ENCODE measurements at regions not wholly inside any gene's neighbourhood (a gene's known extent, or its start where the extent isn't known, plus 50 kb on each side); places are given as distances from the start of the nearest gene placed in this dataset.
"Not testable (repeated sequence)": the region's sequence is repeated elsewhere in the genome, so short reads cannot be mapped to it uniquely, and the experiment has no call there.

DNA sequence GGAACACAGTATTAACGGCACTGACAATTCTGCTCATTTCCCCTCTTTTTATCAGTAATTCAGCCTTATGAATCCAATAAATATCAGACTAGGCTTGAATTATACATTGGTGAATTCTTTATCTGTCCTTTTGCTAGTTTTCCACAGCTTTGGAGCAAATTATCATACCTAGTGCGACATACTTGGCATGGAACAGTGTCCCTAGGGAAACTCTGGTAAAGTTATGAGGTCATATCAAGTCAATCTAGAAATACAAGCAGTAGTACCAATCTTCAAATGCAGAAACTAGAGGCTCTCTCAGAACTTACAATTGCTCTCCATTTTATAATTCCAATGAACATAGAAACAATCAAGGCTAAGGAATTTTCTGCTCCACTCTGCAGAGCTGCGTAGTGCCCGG, 449.3 kb upstream of the NPVF start:
- ChIA-PET CTCF (no interaction called here), POLR2A (no interaction called here)

DNA sequence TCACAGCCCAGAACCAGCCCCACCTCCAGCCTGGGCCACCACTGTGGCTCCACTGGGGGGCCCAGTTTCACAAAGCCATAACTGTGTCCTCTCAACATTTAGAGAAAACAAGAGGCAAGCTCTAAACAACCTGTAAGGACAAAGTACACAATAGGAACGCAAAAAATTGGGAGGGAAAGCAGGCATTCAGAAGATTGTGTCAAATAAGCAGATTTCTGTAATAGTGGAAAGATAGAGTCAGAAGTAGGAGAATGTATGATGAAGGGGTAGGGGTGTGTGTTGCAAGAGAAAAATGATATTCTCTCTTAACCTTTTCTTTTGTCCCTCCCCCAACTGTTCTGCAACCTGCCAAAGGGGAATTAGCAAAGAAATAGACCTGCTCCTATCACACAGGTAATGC, 449.9 kb upstream of the NPVF start:
- POLR2A ChIA-PET, result no interaction called here
- CTCF ChIA-PET, result no interaction called here

DNA sequence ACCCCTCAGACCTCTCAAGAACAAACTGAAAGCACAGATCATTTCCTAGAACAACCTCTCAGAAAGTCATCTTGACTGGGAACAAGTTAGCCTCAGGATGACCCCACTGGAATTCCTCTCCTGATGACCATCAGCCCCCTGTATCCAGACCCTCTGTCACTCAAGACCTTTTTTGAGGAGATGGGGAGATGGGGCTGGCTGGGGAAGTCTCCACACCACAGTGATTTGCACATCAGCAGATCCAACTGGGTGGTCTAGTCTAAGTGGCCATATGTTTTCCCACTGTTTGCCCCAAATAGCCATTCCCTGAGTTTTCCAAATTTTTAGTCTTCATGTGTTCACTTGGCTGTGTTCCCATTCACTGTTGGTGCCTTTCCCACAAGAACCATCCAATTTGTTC, 452.4 kb upstream of the NPVF start:
- POLR2A ChIA-PET, result no interaction called here
- CTCF ChIA-PET, result no interaction called here

DNA sequence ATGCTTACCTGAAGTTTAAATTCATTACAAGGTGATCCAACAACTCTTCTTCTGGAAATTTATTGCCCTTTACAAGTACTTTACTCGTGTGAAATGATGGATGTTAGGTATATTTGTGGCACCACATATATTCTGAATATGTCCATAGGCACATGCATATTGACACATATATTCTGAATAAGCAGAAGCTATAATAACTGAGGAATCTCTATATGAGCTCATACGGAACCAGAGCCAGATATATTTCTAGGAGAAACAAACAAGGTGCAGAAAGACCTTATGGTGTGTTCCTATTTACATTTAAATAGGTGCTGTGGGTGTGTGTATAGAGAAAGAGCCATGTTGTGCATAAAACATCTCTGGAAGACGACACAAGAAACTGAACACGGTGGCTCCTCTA, 456.1 kb upstream of the NPVF start:
- CTCF ChIA-PET, result no interaction called here
- POLR2A ChIA-PET, result no interaction called here

DNA sequence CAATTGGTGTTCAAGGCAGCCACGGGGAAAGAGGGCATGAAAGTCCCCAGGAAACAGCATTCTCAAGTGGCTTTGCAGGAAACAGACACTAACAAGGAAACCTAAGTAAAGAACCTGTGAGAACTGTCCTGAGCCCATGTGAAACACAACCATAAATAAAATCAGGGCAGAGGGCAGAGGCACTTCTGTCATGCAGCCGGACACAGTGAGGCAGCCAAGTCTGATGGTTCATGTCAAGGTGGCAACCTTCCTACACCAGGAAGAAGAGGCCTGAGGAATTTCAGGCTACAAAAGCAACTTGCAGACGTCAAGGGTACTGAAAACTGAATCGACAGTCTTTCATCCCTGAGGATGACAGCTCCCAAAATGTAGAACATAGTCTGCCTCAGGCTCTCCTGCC, 458.2 kb upstream of the NPVF start:
- ChIA-PET POLR2A (no interaction called here), CTCF (no interaction called here)

DNA sequence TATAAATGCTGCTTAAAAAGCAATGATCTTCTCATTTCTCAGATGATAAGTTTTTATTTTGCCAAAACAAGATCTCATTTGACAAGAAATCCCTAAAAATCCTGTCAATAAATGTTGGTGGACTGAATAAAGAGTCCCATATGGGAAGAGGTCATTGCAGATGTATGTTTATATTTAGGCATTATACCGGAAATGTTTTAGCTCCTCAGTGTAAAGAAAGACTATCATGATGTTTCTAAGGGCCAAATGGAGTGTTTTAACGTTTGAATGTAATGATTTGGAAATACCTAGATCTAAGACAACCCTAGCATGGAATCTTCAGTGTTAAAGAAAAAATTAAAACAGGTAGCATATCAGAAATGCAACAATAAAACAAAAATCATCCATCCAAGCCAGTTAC, 457.8 kb upstream of the NFE2L3 start:
- CTCF ChIA-PET, result no interaction called here
- POLR2A ChIA-PET, result no interaction called here

DNA sequence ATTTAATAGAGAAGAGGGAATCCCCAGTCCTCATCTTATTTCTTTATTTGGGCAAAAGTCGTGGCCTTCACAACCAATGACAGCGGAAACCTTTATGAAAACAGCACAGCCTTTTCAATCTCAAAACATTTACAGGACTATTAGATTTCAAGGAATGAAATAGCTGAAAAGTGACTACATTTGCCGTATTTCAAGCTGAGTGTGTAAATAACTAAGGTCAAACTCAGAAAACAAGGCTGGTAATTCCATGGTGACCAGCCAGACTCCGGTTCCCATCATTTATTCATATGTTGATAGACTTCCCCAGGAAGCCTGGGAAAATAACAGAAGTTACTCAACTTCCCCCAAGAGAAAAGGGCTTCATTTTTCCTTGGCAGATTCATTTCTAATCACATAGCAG, 457.3 kb upstream of the NFE2L3 start:
- CTCF ChIA-PET, result no interaction called here
- POLR2A ChIA-PET, result no interaction called here

DNA sequence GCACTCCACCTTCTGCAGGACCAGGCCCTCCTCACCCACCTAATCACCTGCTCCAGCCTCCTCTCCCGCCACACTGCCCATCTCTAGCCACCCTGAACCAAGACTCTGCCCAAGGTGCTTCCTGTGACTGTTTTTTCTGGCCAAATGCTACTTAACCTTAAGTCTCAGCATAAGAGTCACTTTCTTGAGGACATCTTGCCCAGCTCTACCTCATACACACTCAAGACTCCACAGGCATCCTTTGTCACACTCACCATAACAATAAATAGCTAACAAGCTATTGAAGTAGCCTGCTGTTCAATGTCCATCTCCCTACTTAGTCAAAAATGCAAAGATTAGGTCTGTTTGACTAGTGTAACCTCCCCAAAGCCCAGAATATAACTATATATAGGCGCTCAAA, 455.4 kb upstream of the NFE2L3 start:
- POLR2A ChIA-PET, result no interaction called here
- CTCF ChIA-PET, result no interaction called here

DNA sequence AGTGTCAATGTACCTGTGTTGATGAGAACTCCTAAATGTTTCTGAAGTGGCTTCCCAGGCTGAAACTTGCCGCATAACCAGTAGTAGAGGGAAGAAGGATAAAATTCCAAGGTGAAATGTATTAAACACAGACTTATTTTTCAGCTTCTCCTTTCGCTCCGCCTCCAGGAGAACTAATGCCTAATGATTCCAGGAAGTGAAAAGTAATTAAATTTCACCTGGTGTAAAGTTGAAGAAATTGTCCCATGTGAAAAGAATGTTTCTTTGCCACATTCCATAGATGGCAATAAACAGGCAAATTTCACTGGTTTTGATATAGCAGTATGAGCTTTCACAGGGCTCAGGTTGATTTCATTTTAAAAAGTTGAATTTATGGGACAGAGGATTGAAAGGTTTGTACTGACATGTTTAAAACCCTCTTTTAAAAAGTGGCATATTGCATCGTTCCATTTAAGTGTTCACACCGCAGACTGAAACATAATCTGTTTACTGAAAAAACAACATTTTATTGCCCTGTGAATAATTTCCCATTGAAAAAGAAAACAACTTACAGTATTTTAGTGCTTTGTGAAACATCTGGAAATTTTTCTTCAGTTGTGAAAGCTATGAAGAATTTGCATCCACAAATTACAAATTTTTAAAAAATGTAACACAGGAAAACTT, 453.4 kb upstream of the NFE2L3 start:
- ChIA-PET POLR2A (no interaction called here), CTCF (no interaction called here)

DNA sequence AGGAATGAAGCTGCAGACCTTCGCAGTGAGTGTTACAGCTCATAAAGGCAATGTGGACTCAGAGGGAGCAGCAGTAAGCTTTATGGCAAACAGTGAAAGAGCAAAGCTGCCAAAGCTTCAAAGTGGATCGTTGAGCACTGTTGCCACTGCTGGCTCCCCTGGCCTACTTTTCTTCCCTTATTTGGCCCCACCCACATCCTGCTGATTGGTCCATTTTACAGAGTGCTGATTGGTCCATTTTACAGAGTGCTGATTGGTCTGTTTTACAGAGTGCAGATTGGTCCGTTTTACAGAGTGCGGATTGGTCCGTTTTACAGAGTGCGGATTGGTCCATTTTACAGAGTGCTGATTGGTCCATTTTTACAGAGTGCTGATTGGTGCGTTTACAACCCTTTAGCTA, 451.9 kb upstream of the NFE2L3 start:
- CTCF ChIA-PET, POLR2A ChIA-PET: not testable (repeated sequence)

DNA sequence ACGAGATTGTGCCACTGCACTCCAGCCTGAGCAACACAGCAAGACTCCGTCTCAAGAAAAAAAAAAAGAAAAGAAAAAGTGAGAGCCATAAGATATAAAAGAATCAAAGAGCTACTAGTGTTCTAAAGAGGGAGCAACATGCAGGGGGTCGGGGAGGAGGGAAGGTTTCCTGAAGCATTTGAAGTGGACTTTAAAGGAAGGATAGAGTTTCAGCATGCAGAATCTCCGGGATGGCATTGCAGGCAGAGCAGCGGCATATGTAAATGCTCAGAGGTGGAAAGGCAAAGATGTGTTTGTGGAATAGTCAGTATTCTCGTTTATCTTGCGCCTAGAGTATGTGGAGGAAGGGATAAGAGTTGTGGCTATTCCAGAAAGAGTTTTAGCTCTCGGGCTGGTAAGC, 447.6 kb upstream of the NFE2L3 start:
- CTCF ChIA-PET, result no interaction called here
- POLR2A ChIA-PET, result no interaction called here

DNA sequence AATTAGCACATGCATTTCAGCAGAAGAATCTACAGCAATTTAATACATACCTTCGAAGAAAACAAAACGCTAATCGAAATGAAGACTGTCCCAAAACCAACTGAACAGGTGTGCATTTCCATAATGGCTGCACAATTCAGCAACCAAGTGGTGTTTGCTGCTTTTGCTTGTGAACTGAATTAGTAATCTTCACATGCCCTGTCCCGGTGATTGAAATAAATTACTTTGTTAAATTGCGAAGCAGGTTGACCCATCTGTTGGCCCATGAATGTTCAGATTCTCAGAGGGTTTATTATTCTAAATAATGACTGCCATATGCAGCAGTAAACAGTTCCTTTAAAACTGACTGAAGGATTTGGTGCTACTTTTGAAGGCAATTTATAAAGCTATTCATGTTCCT, 445.2 kb upstream of the NFE2L3 start:
- CTCF ChIA-PET, result no interaction called here
- POLR2A ChIA-PET, result no interaction called here

DNA sequence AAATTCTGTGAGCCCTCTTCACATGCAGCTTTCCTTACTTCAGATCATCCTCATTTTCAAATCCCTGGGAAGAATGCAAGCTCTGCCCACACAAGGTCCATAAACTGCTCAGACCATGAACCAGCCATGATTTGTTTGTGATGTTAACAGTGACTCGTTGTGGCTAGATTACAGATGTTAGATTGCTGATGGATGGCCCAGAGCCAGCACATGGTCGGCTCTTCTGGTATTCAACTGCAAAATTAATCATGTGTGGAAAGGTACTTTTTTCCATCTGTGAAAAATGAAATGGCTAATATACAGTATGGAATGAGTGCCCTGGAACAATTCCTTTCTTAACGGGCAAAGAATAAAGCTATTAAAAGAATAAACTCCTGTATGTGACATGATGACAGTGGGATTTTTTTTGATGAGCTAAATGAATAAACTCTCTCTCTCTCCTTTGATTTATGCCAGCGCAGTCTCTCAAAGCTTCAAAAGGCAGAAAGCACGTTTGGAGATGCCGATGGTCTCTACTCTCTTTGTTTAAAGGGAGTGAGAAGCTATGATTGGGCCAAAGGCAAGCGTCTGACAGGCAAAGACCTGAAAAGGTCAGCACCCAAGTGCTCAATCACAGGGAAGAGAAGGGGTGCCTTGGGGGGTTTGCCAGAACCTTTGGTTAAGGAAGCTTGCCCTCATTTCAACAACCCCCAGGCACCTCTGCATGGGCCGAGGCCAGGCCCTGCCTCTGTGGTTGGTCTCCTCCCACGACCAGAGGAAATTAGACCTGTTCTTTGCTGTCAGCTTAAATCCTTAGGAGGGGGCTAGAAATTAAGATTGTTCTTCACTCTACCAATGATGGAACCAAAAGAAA, 444.0 kb upstream of the NFE2L3 start:
- POLR2A ChIA-PET, result no interaction called here
- CTCF ChIA-PET, result no interaction called here

DNA sequence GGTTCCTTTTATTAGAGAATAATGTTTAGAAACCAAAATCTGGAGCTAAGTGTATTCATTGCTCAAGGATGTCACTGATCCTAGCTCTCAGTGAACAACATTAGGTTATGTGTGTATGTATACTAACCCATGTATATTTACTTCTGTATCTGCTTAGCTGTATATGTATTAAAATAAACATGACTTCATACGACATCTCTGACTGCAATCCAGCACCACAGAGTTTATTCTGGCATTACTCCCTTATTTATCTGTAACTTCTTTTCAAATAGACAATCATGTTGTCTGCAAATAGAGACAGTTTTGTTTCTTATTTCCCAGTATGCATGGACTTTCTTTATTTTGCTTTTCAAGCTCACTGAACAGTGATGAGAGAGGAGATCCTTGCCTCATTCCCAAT, 441.0 kb upstream of the NFE2L3 start:
- POLR2A ChIA-PET, result no interaction called here
- CTCF ChIA-PET, result no interaction called here

DNA sequence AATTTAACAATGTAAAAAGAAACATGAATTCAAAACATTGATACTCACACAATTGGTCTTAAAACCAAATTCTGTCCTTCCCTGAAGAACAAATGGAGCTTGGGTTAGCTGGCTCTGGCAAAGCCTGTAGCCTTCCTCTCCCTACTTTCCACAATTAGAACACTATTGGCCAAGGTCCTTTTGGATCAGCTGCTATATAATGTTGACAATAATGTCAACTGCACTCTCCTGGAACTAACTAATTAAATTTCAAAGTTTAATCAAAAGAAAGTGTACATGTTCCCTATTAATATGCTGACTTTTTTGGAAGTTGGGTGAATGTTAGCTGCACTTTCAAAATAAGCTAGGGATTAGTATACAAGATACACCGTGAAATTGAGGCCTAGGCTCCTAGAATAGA, 440.1 kb upstream of the NFE2L3 start:
- ChIA-PET POLR2A (no interaction called here), CTCF (no interaction called here)

DNA sequence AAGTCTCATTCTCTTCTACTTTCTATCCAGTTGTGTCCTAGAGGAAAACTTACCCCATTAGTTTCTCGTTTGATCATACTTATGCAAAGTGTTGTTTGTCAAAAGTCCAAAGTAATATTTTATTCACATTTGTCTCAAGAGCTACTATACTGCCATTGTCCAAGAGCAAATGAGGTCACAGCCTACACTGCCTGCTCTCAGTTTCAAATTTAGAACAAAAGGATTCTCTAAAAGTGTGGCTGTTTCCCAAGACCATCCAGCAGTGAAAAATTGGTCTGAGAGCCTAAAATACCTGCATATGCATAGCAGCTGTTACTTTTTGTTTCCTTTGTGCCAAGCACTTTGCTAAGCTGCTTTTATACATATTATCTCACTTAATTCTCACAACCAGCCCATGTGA, 439.5 kb upstream of the NFE2L3 start:
- CTCF ChIA-PET, result interaction anchor here (0.6 kb wide), 1 partner anchor 1576 kb away, joined by 3 read pairs; no protein-coding TSS in a partner anchor

DNA sequence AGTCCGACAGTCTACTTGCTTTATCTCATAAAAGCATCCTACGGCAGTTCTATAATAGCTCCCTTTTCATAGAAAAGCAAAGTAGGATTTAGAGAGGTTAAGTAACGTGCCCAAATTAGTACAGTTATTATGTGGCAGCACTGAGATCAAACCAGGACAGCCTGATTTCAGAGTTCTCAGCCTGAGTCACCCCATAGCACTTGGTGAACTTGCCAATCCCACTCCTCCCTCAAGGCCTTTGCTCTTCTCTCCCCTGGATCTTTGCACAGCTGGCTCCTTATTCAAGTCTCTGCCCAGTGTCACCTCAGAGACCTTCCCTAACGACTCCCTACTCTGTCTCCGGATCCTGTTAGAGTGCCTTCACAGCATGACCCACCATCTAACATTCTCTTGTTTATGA, 438.0 kb upstream of the NFE2L3 start:
- POLR2A ChIA-PET, result no interaction called here
- CTCF ChIA-PET, result no interaction called here

More for the DNA sequence above, 439.5 kb upstream of the NFE2L3 start:
- POLR2A ChIA-PET, result no interaction called here

DNA sequence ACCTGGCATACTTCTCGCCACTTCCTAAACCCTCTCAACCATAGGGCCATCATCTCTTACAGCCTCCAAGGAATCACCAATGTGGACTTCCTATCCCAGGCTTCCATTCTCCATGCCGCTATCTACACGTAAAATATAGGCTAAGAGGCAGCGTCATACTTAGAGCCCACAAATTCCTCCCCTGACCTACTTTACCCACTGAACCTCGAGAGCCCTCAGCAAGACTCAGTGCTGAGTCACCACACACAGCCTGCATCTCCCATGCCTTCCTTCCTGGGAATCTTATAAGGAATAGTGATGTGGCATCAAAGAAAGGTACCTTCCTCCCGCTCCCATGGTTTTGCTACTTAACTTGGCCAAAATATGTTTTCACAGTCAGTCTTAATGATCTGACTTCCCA, 435.6 kb upstream of the NFE2L3 start:
- CTCF ChIA-PET, result no interaction called here
- POLR2A ChIA-PET, result no interaction called here

DNA sequence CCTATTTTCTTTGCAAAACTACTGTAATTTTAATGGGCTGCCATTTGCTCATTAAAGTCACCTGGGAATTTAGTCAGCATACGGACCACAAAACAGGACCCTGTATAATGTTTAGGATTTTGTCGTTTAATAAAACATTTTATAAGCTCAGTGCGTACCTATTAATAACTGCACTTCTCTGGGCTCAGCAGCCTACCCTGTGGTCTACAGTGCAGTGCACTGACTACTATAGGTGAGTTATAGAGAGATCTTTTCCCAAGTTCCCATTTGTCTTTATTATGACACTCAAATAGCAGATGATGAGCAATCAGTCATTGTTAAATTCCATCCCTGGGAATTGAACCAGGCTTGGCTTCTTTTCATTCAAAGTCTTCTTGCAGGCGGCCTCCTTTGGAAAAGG, 433.4 kb upstream of the NFE2L3 start:
- ChIA-PET POLR2A (no interaction called here), CTCF (no interaction called here)

DNA sequence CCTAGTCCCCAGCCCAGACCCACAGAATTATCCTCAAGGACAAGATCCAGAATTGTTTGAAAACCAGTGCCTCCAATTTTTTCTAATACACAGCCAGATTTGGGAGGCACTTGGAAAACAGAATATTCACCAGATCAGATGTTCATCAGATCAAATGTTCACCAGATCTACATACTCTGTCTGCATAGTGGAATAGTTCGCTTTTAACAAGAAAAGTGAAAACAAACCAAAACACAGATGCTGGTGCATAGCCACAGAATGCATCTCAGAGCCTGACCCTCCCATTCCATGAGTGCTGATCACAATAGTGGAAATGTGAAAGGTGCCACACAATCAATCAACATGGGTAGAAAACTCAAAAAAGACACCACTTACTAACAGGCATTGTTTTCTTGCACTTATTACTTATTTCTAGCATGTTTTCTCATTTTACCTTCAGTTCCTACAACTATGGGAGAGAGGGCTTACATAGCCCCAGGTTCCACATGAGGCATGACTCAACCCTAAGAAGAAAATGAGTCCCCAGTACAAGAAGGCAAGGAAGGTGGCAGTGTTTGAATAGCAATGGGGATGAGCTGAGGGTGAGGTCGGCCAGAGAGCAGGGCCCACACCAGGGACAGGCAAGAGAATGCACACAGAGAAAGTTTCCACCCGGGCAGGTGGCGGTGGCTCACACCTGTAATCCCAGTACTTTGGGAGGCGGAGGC, 432.7 kb upstream of the NFE2L3 start:
- CTCF ChIA-PET, result no interaction called here

DNA sequence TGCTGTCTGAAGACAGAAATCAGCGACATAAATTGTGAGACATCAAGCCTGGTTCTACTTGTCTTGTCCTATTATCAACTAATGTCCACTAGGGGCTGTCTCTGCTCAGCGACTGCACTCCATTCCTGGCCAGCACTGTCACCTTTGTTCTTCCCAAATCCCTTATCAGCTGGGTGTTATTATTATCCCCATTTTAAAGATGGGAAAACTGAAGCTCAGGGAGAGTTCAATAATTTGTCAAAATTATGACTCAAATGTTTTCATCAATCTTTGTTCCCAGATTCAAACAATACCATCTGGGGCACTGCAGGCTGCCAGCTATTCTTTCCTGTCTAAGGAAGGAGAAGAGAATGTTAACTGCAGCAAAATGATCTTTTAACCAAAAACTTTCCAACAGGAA, 431.6 kb upstream of the NFE2L3 start:
- POLR2A ChIA-PET, result no interaction called here
- CTCF ChIA-PET, result no interaction called here

More for the DNA sequence above, 432.7 kb upstream of the NFE2L3 start:
- POLR2A ChIA-PET, result no interaction called here

DNA sequence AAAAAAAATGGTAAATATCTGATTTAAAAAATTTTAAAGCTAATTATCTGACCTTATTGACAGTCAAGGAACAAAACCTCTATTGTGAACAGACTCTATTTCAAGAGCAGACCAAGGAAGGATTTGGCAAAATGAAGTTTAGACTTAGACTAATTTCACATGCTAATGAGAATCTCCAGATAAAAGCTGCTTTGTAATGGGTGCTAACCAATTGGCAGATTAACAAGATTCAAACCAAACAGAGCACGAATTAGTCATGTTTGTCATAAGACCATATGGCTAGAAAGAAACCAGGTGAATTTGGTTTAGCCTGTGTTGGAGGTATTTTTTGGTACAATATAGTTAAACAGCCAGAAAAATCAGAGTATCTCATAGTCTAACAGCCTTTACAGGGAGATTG, 429.1 kb upstream of the NFE2L3 start:
- ChIA-PET POLR2A (no interaction called here), CTCF (no interaction called here)

Measured in activated CD8-positive, alpha-beta memory T cell treated with anti-CD3 and anti-CD28 coated beads for 36 hours (primary cell).